ENCODE measurements at regions not wholly inside any gene's neighbourhood (a gene's known extent, or its start where the extent isn't known, plus 50 kb on each side); places are given as distances from the start of the nearest gene placed in this dataset.

GRCh38 chr13:59016250-59016649, 1147.5 kb downstream of the DIAPH3 start:
- ATAC-seq (no peak), DNase-seq (ENCODE audit: low spot score) (no peak)
- Mint-ChIP-seq H3K36me3 (no peaks in the 10 kb centered on the region), H3K4me1 (peaks cover 14% of the 10 kb centered on the region), H3K9me3 (0 out of 2 replicates have a peak, but pooled peaks cover 3% of the 10 kb centered on the region), H3K27me3 (ENCODE audit: low read depth) (peaks cover 2% of the 10 kb centered on the region; the same call in 1 of the 2 replicates), H3K4me3 (no peak overlapping the region), H3K27ac (no peak overlapping the region)
- POLR2A ChIA-PET: no interaction called here
- no peak for TF ChIP-seq ELF4 (CRISPR knock-in tag; IDR thresholded peaks at IDR 0.05; ENCODE audit: low read depth)
- TF ChIP-seq SP1 (CRISPR knock-in tag; conservative IDR thresholded peaks at IDR 0.05): no peak
- no peak for TF ChIP-seq PREB (CRISPR knock-in tag; IDR thresholded peaks at IDR 0.05; ENCODE audit: borderline replicate concordance)
- no peak for TF ChIP-seq CREB1 (CRISPR knock-in tag; IDR thresholded peaks at IDR 0.05)
- no peak for TF ChIP-seq MYBL2 (CRISPR knock-in tag; IDR thresholded peaks at IDR 0.05)
- TF ChIP-seq ZSCAN18 (CRISPR knock-in tag; IDR thresholded peaks at IDR 0.05): no peak
- no peak for TF ChIP-seq ZNF512 (CRISPR knock-in tag; IDR thresholded peaks at IDR 0.05; ENCODE audit: borderline replicate concordance)
- CTCF ChIA-PET: no interaction called here

GRCh38 chr13:59024434-59024833, 1139.3 kb downstream of the DIAPH3 start:
- Mint-ChIP-seq H3K36me3 (peaks cover 3% of the 10 kb centered on the region; the same call in 1 of the 2 replicates), H3K4me3 (no peak overlapping the region), H3K27ac (no peak overlapping the region), H3K9me3 (0 out of 2 replicates have a peak, but pooled peaks cover 3% of the 10 kb centered on the region), H3K4me1 (no peaks in the 10 kb centered on the region), H3K27me3 (ENCODE audit: low read depth) (no peaks in the 10 kb centered on the region)
- ATAC-seq (no peak), DNase-seq (ENCODE audit: low spot score) (no peak)
- ChIA-PET POLR2A (no interaction called here), CTCF (interaction anchor here (0.6 kb wide), 1 partner anchor 935 kb away, joined by 8 read pairs; no protein-coding TSS in a partner anchor)
- no peak for TF ChIP-seq IRF1 (CRISPR knock-in tag; IDR thresholded peaks at IDR 0.05)
- TF ChIP-seq E2F4 (CRISPR knock-in tag; IDR thresholded peaks at IDR 0.05; ENCODE audit: borderline replicate concordance, low read depth): no peak
- no peak for TF ChIP-seq PRDM15 (CRISPR knock-in tag; IDR thresholded peaks at IDR 0.05)
- no peak for TF ChIP-seq CBFB (CRISPR knock-in tag; IDR thresholded peaks at IDR 0.05; ENCODE audit: low read depth)
- TF ChIP-seq CDX4 (CRISPR knock-in tag; IDR thresholded peaks at IDR 0.05; ENCODE audit: borderline replicate concordance): no peak
- no peak for TF ChIP-seq ZBTB21 (CRISPR knock-in tag; IDR thresholded peaks at IDR 0.05; ENCODE audit: borderline replicate concordance)
- no peak for TF ChIP-seq ARID4B (CRISPR knock-in tag; IDR thresholded peaks at IDR 0.05; ENCODE audit: borderline replicate concordance)
- no peak for TF ChIP-seq NFYB (CRISPR knock-in tag; conservative IDR thresholded peaks at IDR 0.05; ENCODE audit: low read depth)
- TF ChIP-seq FOXP1 (CRISPR knock-in tag; IDR thresholded peaks at IDR 0.05; ENCODE audit: borderline replicate concordance): no peak
- no peak for TF ChIP-seq ATF3 (CRISPR knock-in tag; conservative IDR thresholded peaks at IDR 0.05)
- no peak for TF ChIP-seq RORB (CRISPR knock-in tag; IDR thresholded peaks at IDR 0.05)

Data from WTC11 (cell line).